HUDEP-2 (cell line): ENCODE measurements at regions not wholly inside any gene's neighbourhood (a gene's known extent, or its start where the extent isn't known, plus 50 kb on each side); places are given as distances from the start of the nearest gene placed in this dataset.
"Not testable (repeated sequence)": the region's sequence is repeated elsewhere in the genome, so short reads cannot be mapped to it uniquely, and the experiment has no call there.

Experiments
- DNase-seq, 76 experiments: peaks; one replicate each; lab custom pipeline; 2025; ENCODE audit not compliant: unreplicated experiment in 76 of 76; lab: John Stamatoyannopoulos, UW

GRCh38 chr16:65756163-65756562, 610.3 kb upstream of the CDH5 start:
- no peak for DNase-seq

GRCh38 chr16:65754820-65755691, 611.4 kb upstream of the CDH5 start:
- no peak for DNase-seq

- DNase-seq = no peak
These were observed 614.0 kb upstream of the CDH5 start for GRCh38 chr16:65752522-65752844.

DNA sequence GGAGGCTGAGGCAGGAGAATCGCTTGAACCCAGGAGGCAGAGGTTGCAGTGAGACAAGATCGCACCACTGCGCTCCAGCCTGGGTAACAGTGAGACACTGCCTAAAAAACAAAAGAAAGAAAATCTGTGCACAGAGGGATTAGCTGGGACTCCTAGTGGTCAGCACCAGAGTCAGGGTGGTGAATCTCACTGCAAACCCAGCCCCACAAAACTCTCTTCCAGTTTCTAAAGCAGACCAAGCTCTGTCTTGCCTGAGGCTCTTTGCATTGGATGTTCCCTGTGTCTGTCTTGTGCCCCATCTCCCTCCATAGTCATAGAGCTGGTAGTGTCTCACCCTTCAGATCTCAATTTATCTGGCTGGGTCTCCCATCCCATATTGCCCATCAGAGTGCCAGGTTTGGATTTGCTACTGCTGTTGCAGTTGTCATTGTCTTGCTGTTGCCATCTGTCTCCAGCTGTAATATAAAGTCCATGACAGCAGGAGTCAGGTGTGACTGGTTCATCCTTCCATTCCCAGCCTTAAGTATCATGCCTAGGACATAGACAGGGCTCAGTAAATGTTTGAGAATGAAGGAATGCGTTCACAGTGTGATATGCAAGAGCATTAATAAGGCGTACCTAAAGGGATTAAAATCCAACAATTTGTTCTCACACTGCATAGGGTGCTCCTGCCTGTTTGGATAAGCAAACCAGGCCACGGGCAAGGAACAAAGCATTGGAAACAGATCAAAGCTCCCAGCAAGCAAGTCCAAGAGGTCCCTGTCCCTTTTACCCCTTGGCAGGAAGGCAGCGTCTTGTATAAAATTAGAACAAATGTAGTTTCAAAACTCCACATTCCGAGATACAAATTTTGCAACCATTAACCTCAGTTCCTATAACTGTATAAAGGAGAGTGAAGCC, 614.6 kb upstream of the CDH5 start:
- DNase-seq = no peak

DNA sequence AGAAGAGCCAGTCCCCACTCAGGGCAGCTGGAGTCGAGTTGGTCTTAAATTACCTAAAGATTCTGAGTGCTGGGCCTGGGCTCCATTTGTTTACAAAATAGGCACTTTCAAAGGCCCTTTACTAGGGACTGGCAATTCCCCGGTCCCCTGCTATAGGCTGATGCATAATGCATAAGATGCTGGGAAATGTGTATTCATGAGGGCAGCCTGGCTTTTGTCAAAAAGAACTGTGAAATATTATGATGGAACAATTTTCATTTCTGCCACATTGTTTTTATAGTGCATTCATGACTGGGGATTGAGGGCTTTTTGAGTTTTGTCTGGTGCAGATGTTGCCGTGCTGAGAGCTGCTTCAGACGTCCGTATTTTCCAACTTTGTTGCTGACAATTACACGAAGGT, 617.0 kb upstream of the CDH5 start:
- DNase-seq = no peak

DNA sequence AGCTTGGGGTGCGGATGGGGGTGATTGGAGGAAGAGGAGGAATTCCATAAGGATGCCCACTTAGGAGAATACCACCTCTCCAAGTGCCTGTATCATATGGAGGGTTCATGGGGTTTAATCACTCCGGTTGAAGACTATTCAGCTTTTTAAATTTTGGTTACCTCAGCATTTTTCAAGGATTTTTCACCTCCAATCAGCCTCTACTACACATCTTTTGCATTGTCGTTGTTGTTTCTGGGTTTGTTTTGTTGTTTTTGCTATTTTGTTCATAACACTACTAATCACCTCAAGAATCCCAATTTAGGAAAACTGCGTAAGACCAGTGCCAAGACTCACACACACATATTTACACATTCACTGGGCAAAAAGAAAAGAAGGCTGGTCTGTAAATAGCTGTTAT, 619.5 kb upstream of the CDH5 start:
- no peak for DNase-seq

DNA sequence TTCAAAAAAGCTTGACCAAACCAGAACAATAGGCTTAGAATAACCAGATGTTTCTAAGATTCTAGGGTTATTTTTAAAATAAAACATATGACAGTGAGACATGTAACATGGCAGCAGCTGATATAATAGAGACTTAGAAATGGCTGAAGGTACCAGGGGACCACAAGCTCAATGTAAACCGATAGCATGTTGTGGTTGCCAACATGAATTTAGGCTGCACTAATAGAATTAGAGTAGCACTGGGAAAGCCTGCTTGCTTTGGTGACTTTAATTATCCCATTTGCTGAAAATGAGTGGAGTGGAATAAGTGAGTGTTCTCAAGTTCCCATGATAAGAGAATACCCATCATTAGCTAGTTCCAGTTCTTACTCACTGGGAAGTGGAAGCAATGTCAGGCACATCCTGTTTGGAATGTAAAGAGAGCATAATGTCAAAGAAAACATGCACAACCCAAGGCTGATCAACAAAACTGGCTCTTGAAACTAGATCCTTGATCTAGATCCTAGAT, 621.2 kb upstream of the CDH5 start:
- no peak for DNase-seq

- peak in 21 of 76 experiments; percentile 2 to 52 (median 13) for DNase-seq
These were observed 622.1 kb upstream of the CDH5 start for GRCh38 chr16:65744401-65744800.

DNA sequence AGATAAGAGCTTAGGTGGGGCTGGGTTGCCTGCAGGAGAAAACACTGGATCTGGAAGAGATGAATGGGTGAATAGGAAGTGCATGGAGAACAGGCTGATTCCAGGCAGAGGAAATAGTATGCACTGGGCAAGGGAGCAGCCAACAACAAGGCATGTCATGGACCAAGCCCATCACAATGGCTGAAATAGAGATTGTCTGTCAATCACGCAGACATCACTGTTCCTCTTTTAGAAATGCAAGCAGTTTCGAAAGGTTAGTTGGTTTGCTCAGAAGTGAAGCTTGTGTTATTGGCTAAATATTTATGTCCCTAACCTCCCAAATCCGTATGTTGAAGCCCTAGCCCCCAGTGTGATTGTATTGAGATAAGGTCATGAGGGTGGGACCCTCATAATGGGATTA, 621.7 kb upstream of the CDH11 start:
- no peak for DNase-seq

DNA sequence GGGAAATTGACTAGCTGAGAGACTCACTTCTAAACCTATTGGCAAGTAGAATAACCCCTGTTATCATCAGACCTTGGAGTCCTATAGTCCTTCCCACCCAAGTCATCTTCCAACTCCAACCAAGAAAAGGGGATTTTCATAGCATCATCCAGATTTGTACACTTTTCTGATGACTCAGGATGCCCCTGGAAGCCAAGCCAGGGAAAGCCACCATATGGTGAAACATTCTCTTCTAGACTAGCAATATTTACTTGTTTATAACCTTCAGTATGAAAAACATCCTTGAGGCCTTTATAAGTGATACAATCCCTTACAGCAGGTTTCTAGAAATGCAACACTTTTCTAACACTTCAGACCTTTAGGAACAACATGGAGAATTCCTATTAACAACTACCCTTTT, 618.8 kb upstream of the CDH11 start:
- DNase-seq = no peak

DNA sequence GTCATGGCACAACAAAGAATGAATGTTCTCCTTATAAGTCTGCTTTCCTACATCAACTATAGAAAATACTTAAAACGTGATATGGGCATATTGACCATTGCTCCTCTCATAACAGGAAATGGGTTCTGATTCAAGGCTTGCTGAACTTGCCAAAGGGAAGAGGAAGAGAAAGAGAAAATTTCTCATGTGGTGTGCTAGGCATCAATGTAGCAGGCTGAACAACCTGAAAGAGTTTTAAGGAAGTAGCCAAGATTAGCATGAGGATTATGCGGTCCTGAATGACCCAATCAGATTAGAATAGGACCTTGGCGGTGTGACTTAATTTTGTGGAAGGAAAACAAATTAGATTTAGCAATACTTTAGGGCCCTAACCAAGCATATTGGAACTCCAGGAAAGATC, 617.7 kb upstream of the CDH11 start:
- no peak for DNase-seq

DNA sequence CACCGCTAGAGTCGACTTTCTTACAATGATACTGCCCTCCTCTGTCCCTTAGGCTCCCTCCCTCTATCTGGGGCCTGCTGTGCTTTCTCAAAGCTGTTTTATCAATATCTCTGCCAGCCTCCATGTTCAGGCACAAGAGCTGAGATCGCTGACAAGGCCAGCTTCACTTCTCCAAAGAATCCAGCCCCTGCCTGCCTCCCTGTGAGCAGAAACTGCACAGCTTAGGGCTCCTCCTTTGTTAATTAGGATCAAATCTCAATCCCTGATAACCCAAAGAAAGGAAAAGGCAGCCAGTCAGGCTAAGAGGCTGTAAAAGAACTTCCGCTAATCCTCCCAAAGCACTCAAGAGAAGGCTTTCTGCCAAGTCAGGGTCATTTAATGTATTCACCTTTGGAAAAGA, 616.0 kb upstream of the CDH11 start:
- no peak for DNase-seq

GRCh38 chr16:65735615-65736014, 613.8 kb upstream of the CDH11 start:
- DNase-seq = not testable (repeated sequence)

- no peak for DNase-seq
These were observed 611.9 kb upstream of the CDH11 start for GRCh38 chr16:65733721-65734120.

- no peak for DNase-seq
These were observed 610.0 kb upstream of the CDH11 start for GRCh38 chr16:65731833-65732232.

- DNase-seq = no peak
These were observed 606.8 kb upstream of the CDH11 start for GRCh38 chr16:65728652-65729051.

- DNase-seq = no peak
These were observed 606.3 kb upstream of the CDH11 start for GRCh38 chr16:65728167-65728566.

GRCh38 chr16:65727534-65728137, 605.8 kb upstream of the CDH11 start:
- no peak for DNase-seq

DNA sequence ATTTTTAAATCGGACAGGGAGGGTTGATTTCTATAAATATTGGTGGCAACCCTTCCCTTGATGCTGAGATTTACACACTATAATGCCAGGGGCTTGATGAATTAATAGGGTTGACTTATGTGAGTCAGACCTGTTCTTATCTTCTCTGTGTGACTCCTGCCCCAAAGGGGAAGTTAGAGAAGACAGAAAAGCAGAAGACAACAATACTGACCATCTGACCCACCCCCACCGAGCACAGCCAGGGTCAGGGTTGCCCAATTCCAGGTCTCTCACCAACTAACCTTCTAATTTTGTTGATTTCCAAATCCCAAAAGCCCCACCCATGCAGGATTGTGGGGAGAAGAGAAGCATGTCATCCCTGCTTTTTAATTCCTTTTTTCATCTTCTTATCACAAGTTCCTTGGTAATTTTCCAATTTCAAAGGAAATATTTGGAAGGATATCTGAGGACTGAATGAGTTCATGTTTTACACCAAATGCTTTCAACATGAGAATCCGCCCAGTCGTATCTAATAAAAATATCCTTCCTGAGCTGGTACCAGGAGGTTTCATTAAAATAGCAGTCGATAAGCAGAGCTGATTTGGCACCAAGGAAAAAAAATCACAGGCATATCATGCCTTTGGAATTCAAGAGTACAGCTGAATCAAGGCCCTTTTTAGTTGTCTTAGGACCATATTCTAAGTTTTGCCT, 603.4 kb upstream of the CDH11 start:
- DNase-seq = peak in 1 of 76 experiments; percentile 9

DNA sequence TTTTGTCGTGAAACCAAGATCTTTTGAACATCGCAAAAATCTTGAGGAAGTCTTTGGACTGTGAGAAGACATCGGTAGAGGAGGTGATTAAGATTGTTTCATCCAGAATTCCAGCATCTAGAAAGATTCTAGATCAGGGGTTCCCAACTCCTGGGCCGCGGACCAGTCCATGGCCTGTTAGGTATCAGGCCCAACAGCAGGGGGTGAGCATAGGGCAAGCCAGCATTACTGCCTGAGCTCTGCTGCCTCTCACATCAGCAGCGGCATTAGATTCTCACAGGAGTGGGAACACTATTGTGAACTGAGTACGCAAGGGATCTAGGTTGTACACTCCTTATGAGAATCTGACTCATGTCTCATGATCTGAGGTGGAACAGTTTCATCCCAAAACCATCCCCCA, 600.6 kb upstream of the CDH11 start:
- no peak for DNase-seq

- DNase-seq = no peak
These were observed 596.0 kb upstream of the CDH11 start for GRCh38 chr16:65717846-65718245.
